GM19324 (cell line): ENCODE measurements at regions not wholly inside any gene's neighbourhood (a gene's known extent, or its start where the extent isn't known, plus 50 kb on each side); places are given as distances from the start of the nearest gene placed in this dataset.
"Not testable (repeated sequence)": the region's sequence is repeated elsewhere in the genome, so short reads cannot be mapped to it uniquely, and the experiment has no call there.

Experiments
- ATAC-seq: cut with Tn5 transposase; IDR thresholded peaks from one replicate; pipeline ENCODE4 v1.9.1; 2021; ENCODE audit warnings: mild to moderate bottlenecking, moderate library complexity; ENCODE audit not compliant: unreplicated experiment, low FRiP score

DNA sequence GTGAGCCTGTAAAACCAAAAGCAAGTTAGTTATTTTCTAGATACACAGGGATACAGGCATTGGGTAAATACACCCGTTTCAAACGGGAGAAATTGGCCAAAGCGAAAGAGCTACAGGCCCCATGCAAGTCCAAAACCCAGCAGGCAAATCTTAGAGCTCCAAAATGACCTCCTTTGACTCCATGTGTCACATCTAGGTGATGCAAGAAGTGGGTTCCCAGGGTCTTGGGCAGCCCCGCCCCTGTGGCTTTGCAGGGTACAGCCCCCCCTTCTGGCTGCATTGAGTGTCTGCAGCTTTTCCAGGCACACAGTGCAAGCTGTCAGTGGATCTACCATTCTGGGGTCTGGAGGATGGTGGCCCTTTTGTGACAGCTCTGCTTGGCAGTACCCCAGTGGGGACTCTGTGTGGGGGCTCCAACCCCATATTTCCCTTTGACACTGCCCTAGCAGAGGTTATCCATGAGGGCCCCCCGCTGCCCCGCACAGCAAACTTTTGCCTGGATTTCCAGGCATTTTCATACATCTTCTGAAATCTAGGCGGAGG, 1367.6 kb downstream of the CDH12 start:
- not testable (repeated sequence) for ATAC-seq

DNA sequence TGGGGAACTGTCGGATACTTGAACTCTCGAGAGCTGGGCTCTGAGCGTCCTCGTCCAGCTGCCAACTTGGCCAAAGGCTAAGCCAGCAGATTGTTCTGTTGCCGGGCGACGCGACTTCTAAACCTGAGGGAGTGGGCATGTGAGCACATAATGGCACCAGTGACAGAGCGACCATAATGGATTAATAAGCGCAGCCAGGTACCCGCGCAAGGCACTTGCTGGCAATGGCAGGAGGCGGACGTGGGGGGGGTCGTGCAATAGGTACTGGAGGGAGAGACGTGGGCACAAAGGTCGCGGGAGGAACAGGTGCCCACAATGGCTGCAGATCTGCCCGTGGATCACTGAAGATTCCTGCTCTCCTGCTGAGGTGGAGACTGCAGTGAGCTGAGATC, 1368.7 kb downstream of the CDH12 start:
- not testable (repeated sequence) for ATAC-seq

DNA sequence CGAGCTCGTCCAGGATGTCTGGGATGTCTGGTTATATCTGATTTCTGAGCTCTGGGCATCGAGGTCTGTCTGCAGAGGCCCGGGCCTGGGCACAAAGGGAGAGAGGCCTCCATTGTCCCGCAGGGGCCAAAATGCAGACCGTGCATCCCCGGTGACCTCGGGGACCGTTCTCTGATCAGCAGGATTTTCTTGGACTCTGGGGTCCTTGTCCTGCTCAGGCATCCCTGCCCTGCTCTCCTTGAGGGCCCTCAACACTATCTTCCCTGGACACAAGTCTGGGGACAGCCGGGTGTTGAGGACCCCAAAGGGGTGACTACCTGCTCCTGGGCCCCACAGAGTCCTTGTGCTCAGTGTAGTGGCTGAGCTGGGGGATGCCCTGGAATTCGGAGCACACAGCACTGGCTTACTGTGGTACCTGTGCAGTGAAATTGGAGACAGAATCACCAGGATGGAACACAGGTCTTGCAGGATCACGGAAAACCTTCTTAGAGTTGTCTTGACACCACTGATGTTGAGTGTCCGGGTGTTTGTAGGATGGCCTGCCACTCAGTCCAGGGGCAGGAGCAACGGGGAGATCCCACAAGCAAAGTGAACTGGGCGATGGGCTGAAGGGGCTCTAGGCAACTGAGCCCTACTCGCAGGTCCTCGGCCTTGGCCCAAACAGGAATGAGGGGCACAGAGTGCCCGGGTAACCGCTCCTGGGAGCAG, 1369.2 kb downstream of the CDH12 start:
- ATAC-seq = not testable (repeated sequence)

DNA sequence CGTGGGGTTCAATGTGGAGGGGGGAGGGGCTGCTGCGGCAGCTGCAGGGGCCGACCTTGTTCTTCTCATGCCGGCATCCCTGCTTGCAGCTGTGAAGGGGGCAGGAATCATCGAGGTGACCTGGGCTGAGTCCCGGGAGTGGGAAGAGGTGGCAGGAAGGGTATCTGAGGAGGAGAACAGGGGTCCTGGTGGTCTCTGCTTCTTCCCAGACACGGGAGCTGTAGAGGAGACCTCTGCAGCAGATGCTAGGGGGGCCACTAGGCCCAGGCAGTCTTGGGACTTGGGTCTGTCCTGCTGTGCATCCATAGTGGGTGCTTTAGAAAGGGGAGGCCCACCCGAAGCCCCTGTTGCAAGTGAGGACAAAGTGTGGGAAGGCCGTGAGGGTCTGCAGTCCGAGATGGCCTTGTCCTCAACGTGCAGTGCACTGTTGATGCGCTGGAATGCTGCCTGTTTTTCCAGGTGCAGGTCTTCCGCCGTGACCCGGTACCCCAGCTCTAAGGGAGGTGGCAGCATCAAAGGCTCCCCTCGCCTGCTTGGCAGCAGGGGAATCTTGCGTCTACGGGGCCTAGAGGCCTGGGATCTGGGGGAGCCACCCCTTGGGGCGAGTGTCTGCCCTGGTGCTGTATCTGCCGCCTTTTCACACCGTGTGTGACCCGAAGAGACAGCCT, 1370.0 kb downstream of the CDH12 start:
- not testable (repeated sequence) for ATAC-seq

DNA sequence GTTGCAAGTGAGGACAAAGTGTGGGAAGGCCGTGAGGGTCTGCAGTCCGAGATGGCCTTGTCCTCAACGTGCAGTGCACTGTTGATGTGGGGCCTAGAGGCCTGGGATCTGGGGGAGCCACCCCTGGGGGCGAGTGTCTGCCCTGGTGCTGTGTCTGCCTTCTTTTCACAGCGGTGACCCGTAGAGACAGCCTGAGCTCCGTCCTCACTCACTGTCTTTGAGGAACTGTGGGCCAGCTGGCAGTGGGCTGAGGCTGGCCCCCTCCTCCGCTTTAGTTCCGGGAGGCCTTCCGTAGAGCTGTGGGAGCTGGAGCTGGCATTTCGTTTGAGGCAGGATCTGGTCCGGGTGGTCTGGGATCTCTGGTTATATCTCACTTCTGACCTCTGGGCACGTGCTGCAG, 1370.6 kb downstream of the CDH12 start:
- ATAC-seq = not testable (repeated sequence)

DNA sequence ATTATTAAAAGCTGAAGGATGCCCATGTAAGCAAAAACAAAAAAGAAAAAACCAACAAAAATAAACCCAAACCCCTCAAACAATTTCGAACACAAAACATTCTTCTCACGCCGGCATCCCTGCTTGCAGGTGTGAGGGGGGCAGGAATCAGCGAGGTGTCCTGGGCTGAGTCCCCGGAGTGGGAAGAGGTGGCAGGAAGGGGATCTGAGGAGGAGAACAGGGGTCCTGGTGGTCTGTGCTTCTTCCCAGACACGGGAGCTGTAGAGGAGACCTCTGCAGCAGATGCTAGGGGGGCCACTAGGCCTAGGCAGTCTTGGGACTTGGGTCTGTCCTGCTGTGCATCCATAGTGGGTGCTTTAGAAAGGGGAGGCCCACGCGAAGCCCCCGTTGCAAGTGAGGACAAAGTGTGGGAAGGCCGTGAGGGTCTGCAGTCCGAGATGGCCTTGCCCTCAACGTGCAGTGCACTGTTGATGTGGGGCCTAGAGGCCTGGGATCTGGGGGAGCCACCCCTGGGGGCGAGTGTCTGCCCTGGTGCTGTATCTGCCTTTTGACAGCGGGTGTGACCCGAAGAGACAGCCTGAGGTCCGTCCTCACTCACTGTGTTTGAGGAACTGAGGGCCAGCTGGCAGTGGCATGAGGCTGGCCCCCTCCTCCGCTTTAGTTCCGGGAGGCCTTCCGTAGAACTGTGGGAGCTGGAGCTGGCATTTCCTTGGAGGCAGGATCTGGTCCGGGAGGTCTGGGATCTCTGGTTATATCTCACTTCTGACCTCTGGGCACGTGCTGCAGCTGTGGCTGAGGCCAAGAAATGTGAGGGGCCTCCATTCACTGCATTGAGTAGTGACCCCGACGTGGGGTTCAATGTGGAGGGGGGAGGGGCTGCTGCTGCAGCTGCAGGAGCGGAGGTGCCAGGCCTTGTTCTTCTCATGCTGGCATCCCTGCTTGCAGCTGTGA, 1371.5 kb downstream of the CDH12 start:
- ATAC-seq = not testable (repeated sequence)

DNA sequence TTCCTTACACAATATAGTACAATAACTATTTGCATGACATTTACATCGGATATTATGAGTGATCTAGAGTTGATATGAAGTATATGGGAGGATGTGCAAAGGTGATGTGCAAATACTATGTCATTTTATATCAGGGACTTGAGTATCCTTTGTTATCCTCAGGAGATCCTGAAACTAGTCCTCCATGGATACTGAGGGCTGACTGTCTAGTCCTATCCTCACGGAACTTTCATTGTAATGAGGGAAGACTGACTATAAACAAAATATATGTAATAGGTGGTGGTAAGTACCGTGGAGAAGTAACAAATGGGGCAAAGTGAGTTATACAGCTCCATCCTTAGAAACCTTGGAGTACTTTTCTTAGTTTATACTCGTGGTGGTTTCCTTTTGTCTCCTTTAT, 1373.1 kb downstream of the CDH12 start:
- ATAC-seq = not testable (repeated sequence)

DNA sequence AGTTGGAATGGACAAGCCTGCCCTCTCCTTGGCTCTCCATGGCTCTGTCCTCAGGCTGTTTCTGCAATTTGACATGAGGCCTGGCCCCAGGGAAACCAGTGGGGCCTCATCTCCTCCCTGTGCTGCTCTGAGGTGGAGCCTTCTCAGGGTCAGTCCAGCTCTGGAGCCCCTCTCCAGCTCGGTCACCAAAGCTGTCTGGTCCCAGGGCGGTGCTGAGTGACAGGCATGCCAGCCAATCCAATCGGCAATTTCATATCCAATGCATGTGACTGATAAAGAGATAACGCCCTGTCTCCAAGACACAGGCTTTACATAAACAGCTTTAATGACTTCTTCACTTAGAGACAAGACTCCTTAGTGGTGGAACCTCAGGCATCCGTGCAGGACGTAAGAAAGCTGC, 1379.2 kb downstream of the CDH12 start:
- not testable (repeated sequence) for ATAC-seq

DNA sequence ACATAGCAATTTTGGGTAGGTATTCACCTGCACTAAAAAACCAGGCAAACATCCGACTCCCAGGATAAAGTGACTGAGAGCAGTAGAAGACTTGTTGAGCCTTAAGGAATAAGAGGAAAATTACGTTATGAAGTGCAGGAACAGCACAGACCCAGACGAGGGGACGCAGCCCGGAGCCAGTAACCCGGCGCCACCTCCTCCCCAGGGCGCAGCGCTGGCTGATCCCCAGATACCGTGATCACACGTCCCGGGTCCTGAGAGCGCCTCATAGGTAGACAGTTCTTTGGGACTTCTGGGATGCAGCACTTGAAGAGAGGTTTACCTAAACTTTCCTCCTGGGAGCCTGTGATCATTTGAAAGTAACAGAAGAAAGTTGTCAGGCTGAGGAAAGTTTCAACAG, 1379.7 kb downstream of the CDH12 start:
- not testable (repeated sequence) for ATAC-seq

DNA sequence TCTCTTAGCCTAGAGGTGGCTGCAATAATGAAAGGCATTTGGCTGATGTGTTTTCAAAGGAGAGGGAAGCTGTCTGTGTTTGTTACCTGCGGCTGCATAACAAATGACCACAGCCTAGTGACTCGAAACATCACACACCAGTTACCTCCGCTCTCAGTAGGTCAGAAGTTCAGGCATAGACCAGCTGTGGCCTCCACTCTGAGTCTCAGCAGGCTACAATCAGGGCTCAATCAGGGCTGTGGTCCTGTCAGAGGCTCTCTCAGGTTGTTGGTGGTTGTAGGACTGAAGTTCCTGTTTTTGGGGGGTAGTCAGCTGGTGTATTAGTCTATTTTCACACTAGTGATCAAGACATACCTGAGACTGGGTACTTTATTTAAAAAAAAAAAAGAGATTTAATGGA, 1381.5 kb downstream of the CDH12 start:
- ATAC-seq = not testable (repeated sequence)

DNA sequence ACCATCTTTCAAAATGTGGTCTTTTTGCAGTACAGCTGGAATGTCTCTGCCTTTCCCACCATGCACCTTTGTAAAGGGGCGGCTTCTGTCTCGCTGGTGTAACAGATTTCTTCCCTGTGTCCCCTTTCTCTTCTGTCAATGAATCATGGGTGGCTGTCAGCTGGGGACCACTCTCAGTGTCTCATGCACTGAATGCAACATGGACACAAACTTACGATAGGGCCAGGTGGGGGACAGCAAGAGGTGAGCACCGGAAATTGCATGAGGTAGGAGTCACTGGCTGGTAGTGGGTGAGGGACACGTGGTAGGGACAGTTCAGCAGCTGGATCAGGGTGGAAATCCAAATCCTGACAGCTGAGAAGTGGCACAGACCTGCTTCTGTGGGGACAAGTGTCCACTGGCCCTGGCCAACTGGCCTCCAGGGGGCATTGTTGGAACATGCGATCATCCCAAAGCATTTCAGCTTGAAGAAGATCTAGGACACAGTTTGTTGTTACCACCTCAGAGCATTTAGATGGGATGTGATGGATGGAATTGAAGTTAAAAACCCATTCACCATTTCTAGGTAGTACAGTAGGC, 1383.5 kb downstream of the CDH12 start:
- not testable (repeated sequence) for ATAC-seq

DNA sequence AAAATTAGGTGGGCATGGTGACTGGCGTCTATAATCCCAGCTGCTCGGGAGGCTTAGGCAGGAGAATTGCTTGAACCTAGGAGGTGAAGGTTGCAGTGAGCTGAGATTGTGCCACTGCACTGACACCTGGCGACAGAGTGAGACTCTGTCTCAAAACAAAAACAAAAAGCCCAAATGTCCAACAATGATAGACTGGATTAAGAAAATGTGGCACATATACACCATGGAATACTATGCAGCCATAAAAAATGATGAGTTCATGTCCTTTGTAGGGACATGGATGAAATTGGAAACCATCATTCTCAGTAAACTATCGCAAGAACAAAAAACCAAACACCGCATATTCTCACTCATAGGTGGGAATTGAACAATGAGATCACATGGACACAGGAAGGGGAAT, 1385.6 kb downstream of the CDH12 start:
- ATAC-seq = not testable (repeated sequence)

DNA sequence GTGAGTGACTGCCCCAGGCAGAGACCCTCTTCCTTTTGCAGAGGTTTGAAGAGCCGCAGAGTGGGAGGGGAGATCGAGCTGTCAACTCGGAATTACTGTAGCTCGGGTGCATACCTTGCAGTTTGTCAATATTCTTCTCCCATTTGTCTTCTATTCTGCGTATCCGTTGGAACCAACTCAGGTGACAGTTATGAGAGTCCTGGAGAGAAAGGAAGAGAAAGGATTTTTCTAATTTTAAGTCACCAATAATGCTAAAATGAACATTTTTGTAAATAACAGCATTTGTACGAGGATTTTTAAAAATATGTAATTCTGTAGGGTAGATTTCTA, 1393.4 kb downstream of the CDH12 start:
- ATAC-seq = not testable (repeated sequence)

DNA sequence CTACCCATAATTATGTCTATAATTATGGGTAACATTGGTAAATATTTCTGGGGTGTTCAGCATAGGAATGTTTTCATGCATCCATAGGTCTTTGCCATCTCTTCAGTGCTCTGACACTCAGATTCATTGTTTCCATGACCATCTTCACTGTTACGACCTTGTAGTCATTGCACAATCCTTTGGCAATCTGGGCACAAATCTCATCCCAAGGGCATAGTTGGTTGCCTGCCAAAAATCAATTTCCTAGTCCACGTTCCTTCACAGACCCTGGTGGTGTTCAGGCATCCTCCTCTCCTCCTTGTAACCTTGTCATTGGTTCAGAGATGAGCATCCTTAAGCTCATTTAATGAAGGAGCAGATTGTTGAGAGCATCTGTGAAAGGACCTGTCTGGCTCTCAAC, 1400.7 kb downstream of the CDH12 start:
- no peak for ATAC-seq

DNA sequence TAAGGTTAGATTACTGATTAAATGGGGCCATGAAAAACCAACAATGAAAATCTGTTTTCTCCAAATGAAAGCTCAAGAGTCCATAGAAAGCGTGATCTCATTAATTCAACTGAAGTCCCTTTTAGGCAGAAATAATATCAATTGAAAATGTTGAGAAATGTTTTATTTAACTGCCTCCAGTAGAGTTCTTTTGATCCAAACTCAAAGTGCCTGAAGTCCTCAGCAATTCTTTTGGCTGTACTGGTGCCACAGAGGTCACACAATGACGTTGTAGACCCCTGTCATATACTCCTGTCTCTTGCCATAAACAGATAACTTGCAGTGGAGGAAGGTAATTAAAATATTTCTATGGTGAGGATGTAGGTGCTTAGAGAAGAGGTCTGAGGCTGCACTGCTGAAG, 1420.5 kb downstream of the CDH12 start:
- no peak for ATAC-seq

DNA sequence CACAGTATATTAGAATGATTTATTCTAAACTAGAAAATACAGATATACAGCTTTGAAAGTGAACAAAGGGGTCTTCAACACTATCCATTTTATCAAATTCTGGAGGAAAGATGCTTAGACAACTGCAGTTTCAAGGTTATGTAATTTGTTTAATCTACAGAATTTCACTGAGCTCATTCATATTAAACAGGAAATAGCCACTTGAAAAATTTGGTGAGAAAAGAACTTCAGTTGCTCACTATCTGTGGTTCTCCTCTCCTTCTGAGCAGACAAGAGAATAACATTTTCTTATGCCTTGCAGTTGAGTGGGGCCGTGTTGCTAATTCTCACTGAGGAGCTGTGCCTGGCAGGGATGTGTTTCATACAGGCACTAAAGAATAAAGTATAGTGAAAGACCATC, 1428.2 kb downstream of the CDH12 start:
- ATAC-seq = no peak

DNA sequence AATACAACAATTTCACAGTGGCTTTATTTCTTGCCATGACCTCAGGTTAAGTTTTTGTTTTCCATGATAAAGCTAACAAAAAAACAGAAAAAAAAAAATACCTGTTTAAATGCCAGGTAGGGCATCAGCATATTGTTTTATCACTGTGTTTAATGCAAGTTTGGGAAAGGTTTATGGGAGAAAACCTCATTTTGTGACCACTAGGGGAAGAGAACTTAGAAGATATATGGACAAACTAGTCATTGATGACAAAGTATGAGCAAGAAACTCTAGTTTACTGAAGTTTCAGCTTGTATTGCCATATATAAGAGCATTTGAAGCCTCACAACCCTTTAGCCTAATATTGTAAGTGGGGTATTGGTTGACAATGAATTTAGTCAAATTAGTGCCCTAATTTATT, 1431.4 kb upstream of the CDH18 start:
- ATAC-seq = no peak

DNA sequence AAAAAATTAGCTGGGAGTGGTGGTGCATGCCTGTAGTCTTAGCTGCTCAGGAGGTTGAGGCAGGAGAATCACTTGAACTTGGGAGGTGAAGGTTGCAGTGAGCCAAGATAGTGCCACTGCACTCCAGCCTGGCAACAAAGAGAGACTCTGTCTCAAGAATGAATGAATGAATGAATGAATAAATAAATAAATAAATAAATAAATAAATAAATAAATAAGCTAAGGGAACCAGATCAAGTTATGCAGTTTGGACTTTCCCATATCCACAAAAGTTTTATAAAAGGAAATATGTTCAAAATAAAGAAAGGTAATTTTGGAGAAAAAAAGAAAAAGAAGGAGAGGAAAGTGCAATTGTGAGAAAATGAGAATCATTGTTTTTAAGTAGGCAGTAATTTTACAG, 1414.1 kb upstream of the CDH18 start:
- ATAC-seq = not testable (repeated sequence)

DNA sequence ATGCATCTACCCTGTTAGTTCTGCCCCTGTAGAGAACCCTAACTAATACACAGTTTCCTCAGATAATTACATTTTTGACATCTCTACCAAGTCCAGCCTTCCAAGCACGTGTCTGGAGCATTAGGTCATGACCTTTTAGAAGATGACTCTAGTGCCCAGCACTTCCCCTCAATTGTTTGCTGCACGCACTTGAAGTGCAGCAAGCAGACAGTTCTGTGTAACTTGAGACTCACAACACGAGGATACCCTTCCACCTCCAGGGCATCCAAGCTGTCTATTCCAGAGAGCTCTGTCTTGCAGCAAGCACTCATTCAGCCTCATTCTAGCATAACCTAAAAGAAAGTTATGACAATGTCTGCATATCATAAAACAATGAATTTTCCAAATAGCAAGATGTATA, 1410.5 kb upstream of the CDH18 start:
- no peak for ATAC-seq

DNA sequence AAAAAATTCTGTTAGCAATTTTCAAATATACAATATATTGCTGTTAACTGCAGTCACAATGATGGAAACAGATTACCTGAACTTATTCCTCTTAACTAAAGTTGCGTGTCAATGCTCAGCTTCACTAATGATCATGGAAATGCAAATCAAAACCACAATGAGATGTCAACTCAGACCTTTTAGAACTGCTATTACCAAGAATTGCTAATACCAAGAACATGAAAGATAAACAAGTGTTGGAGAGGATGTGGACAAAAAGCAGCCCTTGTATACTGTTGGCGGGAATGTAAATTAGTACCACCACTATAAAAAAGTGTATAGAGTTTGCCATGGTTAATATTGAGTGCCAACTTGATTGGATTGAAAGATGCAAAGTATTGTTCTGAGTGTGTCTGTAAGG, 1409.7 kb upstream of the CDH18 start:
- peak; percentile 62 for ATAC-seq

DNA sequence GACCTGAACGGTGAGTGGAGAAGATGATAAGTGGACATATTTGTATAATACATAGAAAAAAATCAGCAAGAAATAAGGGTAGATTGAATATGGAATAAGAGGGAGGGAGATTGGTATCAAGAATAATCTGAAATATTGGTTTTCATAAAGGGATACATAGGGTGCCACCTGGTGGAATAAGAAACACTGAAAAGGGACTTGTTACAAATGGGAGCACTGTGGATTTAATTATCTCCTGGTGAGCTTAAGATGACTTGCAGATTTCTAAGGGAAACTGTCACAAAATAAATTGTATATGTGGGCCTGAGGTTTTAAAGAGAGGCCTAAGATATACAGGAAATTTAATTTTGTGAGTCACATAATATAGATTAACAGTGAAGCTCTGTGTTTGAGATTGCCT, 1403.5 kb upstream of the CDH18 start:
- ATAC-seq = no peak
